GM21381 (cell line): ENCODE measurements at regions not wholly inside any gene's neighbourhood (a gene's known extent, or its start where the extent isn't known, plus 50 kb on each side); places are given as distances from the start of the nearest gene placed in this dataset.
"Not testable (repeated sequence)": the region's sequence is repeated elsewhere in the genome, so short reads cannot be mapped to it uniquely, and the experiment has no call there.

Experiments used
- ATAC-seq: cut with Tn5 transposase; IDR thresholded peaks from one replicate; pipeline ENCODE4 v1.9.1; 2021; ENCODE audit warnings: mild to moderate bottlenecking, moderate library complexity; ENCODE audit not compliant: unreplicated experiment

- no peak for ATAC-seq
These were observed 124.6 kb upstream of the SGO1 start for GRCh38 chr3:20310629-20311028.

GRCh38 chr3:20307383-20307782, 121.4 kb upstream of the SGO1 start:
- no peak for ATAC-seq

- ATAC-seq = no peak
These were observed 119.6 kb upstream of the SGO1 start for GRCh38 chr3:20305647-20306046.

GRCh38 chr3:20302766-20303165, 116.8 kb upstream of the SGO1 start:
- no peak for ATAC-seq

- no peak for ATAC-seq
These were observed 102.0 kb upstream of the SGO1 start for GRCh38 chr3:20288050-20288449.

GRCh38 chr3:20280257-20280656, 94.3 kb upstream of the SGO1 start:
- ATAC-seq = no peak

GRCh38 chr3:20265977-20266376, 80.0 kb upstream of the SGO1 start:
- ATAC-seq = not testable (repeated sequence)

GRCh38 chr3:20264900-20265567, 79.0 kb upstream of the SGO1 start:
- ATAC-seq = no peak

GRCh38 chr3:20258371-20258770, 72.4 kb upstream of the SGO1 start:
- no peak for ATAC-seq

- no peak for ATAC-seq
These were observed 70.1 kb upstream of the SGO1 start for GRCh38 chr3:20256144-20256543.

GRCh38 chr3:20254268-20255117, 68.5 kb upstream of the SGO1 start:
- no peak for ATAC-seq

- no peak for ATAC-seq
These were observed 64.8 kb upstream of the SGO1 start for GRCh38 chr3:20250786-20251185.

GRCh38 chr3:20250314-20250713, 64.3 kb upstream of the SGO1 start:
- no peak for ATAC-seq

- ATAC-seq = peak; percentile 82
These were observed 60.7 kb upstream of the SGO1 start for GRCh38 chr3:20246662-20247061.

- ATAC-seq = no peak
These were observed 59.8 kb upstream of the SGO1 start for GRCh38 chr3:20245781-20246180.

- no peak for ATAC-seq
These were observed 54.3 kb upstream of the SGO1 start for GRCh38 chr3:20240154-20240883.

GRCh38 chr3:20238199-20238598, 52.2 kb upstream of the SGO1 start:
- not testable (repeated sequence) for ATAC-seq

GRCh38 chr3:20236603-20237002, 50.6 kb upstream of the SGO1 start:
- ATAC-seq = no peak
